Heart left ventricle (tissue), 13 donors: ENCODE measurements at regions not wholly inside any gene's neighbourhood (a gene's known extent, or its start where the extent isn't known, plus 50 kb on each side); places are given as distances from the start of the nearest gene placed in this dataset.

Experiments used
- POLR2A ChIP-seq, 2 donors: fragments of 450-650 bp; IDR thresholded peaks; one replicate each; pipeline ENCODE4 v1.6.1; 2017; ENCODE audit warnings: antibody characterized with exemption in 2 of 2, mild to moderate bottlenecking in 2 of 2, moderate library complexity in 2 of 2
- TF ChIP-seq, protein P1 (sequence below), 12 donors: fragments of 200-600 bp; sonication (generic) in 4 of 12; IDR thresholded peaks; one replicate each; pipeline versions ENCODE4 v1.5.0 to v1.8.0; 2018 to 2022; ENCODE audit warnings: antibody characterized with exemption in 12 of 12, mild to moderate bottlenecking in 5 of 12
- donor health status: ischemic (EF 13 %, LVEDD 7.1; RV severe dilation, severe dysfunction).
- donor health status: DM: no; HTN: yes; CAD: no.
- donor health status: DM: no; HTN: no; CAD: no.
- donor health status: ischemic (EF 25% LVEDD 6.9; RV normal size, moderate dysfunction).
- donor health status: ischemic (EF 25% LVEDD 5.7; RV mildly dilated, moderate dysfunction).
- donor health status: ischemic (EF 35%, LVEDD 5.7; RV mildly dilated, moderate dysfunction).
- donor health status: nonischemic (EF 11% LVEDD 7.7; RV severe dilation, severe dysfunction).
- donor health status: DM: yes; HTN: yes; CAD: no.
- donor health status: PGD.
- donor health status: ischemic (EF 29% LVEDD 5.4; RV normal size, mild dysfunction).
- donor health status: nonischemic (EF 23%, LVEDD 6.1; RV moderate dilation, normal function).

DNA sequence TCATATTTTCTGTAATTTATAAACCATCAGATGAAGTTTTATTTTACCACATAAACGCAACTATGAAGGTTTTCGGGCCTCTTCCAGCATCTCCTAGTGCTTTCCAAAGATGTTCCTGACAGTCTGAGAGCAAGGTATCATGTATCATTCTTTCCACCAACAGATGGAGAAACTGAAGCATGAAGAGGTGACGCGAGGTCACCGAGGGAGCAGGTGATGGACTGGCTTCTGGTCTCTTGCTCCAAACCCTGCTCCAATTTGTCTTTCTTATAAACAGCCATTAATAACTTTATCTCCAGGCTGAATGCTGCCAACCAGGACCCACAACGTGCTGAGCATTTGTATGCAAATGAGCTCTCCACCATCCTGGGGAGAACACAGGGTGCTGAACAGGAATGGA lies 86.3 kb upstream of the MAML3 start:
- TF ChIP-seq, protein P1, sequence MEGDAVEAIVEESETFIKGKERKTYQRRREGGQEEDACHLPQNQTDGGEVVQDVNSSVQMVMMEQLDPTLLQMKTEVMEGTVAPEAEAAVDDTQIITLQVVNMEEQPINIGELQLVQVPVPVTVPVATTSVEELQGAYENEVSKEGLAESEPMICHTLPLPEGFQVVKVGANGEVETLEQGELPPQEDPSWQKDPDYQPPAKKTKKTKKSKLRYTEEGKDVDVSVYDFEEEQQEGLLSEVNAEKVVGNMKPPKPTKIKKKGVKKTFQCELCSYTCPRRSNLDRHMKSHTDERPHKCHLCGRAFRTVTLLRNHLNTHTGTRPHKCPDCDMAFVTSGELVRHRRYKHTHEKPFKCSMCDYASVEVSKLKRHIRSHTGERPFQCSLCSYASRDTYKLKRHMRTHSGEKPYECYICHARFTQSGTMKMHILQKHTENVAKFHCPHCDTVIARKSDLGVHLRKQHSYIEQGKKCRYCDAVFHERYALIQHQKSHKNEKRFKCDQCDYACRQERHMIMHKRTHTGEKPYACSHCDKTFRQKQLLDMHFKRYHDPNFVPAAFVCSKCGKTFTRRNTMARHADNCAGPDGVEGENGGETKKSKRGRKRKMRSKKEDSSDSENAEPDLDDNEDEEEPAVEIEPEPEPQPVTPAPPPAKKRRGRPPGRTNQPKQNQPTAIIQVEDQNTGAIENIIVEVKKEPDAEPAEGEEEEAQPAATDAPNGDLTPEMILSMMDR (IDR thresholded peaks at IDR 0.05) = no peak
- TF ChIP-seq POLR2A (IDR thresholded peaks at IDR 0.05) = no peak
